ENCODE measurements at regions not wholly inside any gene's neighbourhood (a gene's known extent, or its start where the extent isn't known, plus 50 kb on each side); places are given as distances from the start of the nearest gene placed in this dataset.
A peak's percentile ranks its signal among the peaks of the same experiment; 100 is the strongest.

GRCh38 chr11:69239641-69240040 is 54.3 kb upstream of the MYEOV start:
- DNase-seq (ENCODE audit: low read depth) = no peak
- no peak overlapping the region for H3K4me3 ChIP-seq (ENCODE audit: low read depth, low read length)
- TF ChIP-seq, protein P1, sequence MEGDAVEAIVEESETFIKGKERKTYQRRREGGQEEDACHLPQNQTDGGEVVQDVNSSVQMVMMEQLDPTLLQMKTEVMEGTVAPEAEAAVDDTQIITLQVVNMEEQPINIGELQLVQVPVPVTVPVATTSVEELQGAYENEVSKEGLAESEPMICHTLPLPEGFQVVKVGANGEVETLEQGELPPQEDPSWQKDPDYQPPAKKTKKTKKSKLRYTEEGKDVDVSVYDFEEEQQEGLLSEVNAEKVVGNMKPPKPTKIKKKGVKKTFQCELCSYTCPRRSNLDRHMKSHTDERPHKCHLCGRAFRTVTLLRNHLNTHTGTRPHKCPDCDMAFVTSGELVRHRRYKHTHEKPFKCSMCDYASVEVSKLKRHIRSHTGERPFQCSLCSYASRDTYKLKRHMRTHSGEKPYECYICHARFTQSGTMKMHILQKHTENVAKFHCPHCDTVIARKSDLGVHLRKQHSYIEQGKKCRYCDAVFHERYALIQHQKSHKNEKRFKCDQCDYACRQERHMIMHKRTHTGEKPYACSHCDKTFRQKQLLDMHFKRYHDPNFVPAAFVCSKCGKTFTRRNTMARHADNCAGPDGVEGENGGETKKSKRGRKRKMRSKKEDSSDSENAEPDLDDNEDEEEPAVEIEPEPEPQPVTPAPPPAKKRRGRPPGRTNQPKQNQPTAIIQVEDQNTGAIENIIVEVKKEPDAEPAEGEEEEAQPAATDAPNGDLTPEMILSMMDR (IDR thresholded peaks at IDR 0.05; ENCODE audit: low read depth, low read length, missing control alignments) = no peak

- TF ChIP-seq, protein P1 (IDR thresholded peaks at IDR 0.05; ENCODE audit: low read depth, low read length, missing control alignments) = peak; percentile 59
- DNase-seq (ENCODE audit: low read depth) = no peak
Measured at GRCh38 chr11:69240332-69241074, 53.5 kb upstream of the MYEOV start.

DNA sequence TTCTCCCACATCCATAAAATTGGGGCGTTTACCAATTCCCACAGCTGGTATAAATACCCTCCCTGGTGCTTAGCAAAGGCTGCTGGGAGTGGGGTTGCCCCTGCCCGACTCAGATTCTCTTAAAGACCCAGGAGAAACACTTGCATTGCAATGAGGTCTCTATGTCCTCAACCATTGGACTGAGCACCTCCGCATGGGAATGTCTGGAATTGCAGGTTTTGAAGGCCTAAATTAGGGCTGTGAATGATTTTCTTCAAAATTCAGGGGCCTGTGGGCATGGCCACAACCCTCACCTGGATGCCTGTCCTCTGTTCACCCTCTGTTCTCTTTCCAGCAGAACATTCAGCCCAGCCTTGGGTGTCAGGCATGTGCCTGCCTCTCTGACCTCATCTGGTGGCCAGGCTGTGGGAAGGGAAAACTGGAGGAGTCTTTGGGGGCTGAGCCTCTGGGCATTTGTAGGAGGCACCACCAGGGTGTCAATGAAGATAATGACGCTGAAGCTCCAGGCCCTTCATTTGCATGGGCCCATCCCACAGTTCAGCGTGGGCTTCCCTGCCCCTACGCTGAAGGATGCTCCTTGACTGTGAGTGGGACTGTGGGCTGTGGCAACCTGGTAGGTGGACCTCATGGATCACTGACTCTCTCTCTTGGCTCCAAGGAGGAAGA is 52.7 kb upstream of the MYEOV start:
- no peak for DNase-seq (ENCODE audit: low read depth)
- H3K4me3 ChIP-seq (ENCODE audit: low read depth, low read length) = no peak overlapping the region
- TF ChIP-seq, protein P1 (IDR thresholded peaks at IDR 0.05; ENCODE audit: low read depth, low read length, missing control alignments) = no peak

More at GRCh38 chr11:69240332-69241074, 53.5 kb upstream of the MYEOV start:
- no peak overlapping the region for H3K4me3 ChIP-seq (ENCODE audit: low read depth, low read length)

DNA sequence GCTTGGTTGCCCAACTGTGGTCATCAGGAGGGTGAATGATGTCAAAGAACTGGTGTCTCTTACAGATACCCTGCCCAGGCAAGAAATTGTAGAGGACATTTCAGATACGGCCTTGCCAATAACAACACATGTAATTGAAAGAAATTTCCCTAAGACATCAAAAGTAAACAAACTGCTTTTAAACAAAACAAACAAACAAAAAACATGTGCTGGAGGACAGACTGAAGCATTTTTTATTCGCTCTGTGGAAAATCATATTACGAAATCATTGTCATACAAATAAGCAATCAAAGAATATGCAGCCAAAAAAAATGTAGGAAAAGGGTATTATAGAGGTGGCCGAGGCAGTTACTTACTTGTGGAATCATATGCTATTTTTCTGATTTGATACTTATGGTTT is 52.1 kb upstream of the MYEOV start:
- TF ChIP-seq, protein P1 (IDR thresholded peaks at IDR 0.05; ENCODE audit: low read depth, low read length, missing control alignments) = no peak
- no peak overlapping the region for H3K4me3 ChIP-seq (ENCODE audit: low read depth, low read length)
- DNase-seq (ENCODE audit: low read depth) = no peak

- no peak overlapping the region for H3K4me3 ChIP-seq (ENCODE audit: low read depth, low read length)
- TF ChIP-seq, protein P1 (IDR thresholded peaks at IDR 0.05; ENCODE audit: low read depth, low read length, missing control alignments) = no peak
- DNase-seq (ENCODE audit: low read depth) = no peak
Measured at GRCh38 chr11:69242266-69242920, 51.6 kb upstream of the MYEOV start.

- DNase-seq (ENCODE audit: low read depth) = no peak
- TF ChIP-seq, protein P1 (IDR thresholded peaks at IDR 0.05; ENCODE audit: low read depth, low read length, missing control alignments) = no peak
- H3K4me3 ChIP-seq (ENCODE audit: low read depth, low read length) = no peak overlapping the region
Measured at GRCh38 chr11:69243496-69244200, 50.3 kb upstream of the MYEOV start.

All from GM12864 (cell line).